Liver (tissue), 7 donors: ENCODE measurements at regions not wholly inside any gene's neighbourhood (a gene's known extent, or its start where the extent isn't known, plus 50 kb on each side); places are given as distances from the start of the nearest gene placed in this dataset.

ENCODE experiments used
- DNase-seq: peaks from one replicate; pipeline ENCODE4 v3.0.0-alpha.2; 2017; ENCODE audit warnings: low spot score
- H3K27ac ChIP-seq, 2 donors: one replicate each; pipeline ENCODE4 v1.7.0; 2013; ENCODE audit warnings: inconsistent platforms in 2 of 2, low read length in 2 of 2, control low read depth in 1 of 2, low read depth in 1 of 2, mild to moderate bottlenecking in 1 of 2
- H3K27me3 ChIP-seq, 4 donors: one replicate each; pipeline versions ENCODE4 v1.6.1 to v1.7.0; 2013; ENCODE audit warnings: low read length in 3 of 4, inconsistent platforms in 1 of 4, mild to moderate bottlenecking in 1 of 4, moderate library complexity in 1 of 4; ENCODE audit not compliant: control insufficient read depth in 4 of 4, insufficient read depth in 4 of 4
- H3K36me3 ChIP-seq, 4 donors: one replicate each; pipeline versions ENCODE4 v1.6.1 to v1.7.0; 2013; ENCODE audit warnings: low read length in 3 of 4, mild to moderate bottlenecking in 3 of 4, low read depth in 1 of 4, moderate library complexity in 1 of 4; ENCODE audit not compliant: control insufficient read depth in 4 of 4, insufficient read depth in 3 of 4
- H3K4me1 ChIP-seq, 4 donors: one replicate each; pipeline versions ENCODE4 v1.6.1 to v1.7.0; 2013; ENCODE audit warnings: low read length in 3 of 4, mild to moderate bottlenecking in 3 of 4, moderate library complexity in 1 of 4; ENCODE audit not compliant: control insufficient read depth in 4 of 4, insufficient read depth in 4 of 4
- H3K4me3 ChIP-seq, 3 donors: one replicate each; pipeline versions ENCODE4 v1.6.1 to v1.7.0; 2013; ENCODE audit warnings: low read length in 3 of 3, control low read depth in 1 of 3, low read depth in 1 of 3, mild to moderate bottlenecking in 1 of 3
- H3K9ac ChIP-seq, 2 donors: one replicate each; pipeline ENCODE4 v1.7.0; 2013; ENCODE audit warnings: low read length in 2 of 2, mild to moderate bottlenecking in 2 of 2, moderate library complexity in 2 of 2, control low read depth in 1 of 2, low read depth in 1 of 2
- H3K9me3 ChIP-seq, 4 donors: one replicate each; pipeline versions ENCODE4 v1.6.1 to v1.7.0; 2013; ENCODE audit warnings: low read length in 3 of 4; ENCODE audit not compliant: control insufficient read depth in 4 of 4
- EGR1 ChIP-seq, 2 donors: IDR thresholded peaks; 2 replicates each; pipeline ENCODE4 v1.6.1; 2016 to 2018; ENCODE audit warnings: antibody characterized with exemption in 2 of 2, low read depth in 2 of 2
- FOXA1 ChIP-seq: IDR thresholded peaks from 2 replicates; pipeline ENCODE4 v1.6.1; 2016; ENCODE audit warnings: antibody characterized with exemption
- GABPA ChIP-seq, 2 donors: IDR thresholded peaks in 1 of 2; conservative IDR thresholded peaks in 1 of 2; 2 replicates each; pipeline ENCODE4 v1.6.1; 2016; ENCODE audit warnings: antibody characterized with exemption in 2 of 2, mild to moderate bottlenecking in 1 of 2, moderate library complexity in 1 of 2
- HNF4A ChIP-seq, 2 donors: conservative IDR thresholded peaks; 2 replicates each; pipeline ENCODE4 v1.6.1; 2016; ENCODE audit warnings: antibody characterized with exemption in 2 of 2, mild to moderate bottlenecking in 2 of 2
- HNF4G ChIP-seq: IDR thresholded peaks from 2 replicates; pipeline ENCODE4 v1.6.1; 2016; ENCODE audit warnings: antibody characterized with exemption
- JUND ChIP-seq, 2 donors: IDR thresholded peaks; 2 replicates each; pipeline ENCODE4 v1.6.1; 2016; ENCODE audit warnings: antibody characterized with exemption in 2 of 2
- RAD21 ChIP-seq, 2 donors: IDR thresholded peaks; 2 replicates each; pipeline ENCODE4 v1.6.1; 2016; ENCODE audit warnings: antibody characterized with exemption in 2 of 2, mild to moderate bottlenecking in 2 of 2
- SP1 ChIP-seq: IDR thresholded peaks from 2 replicates; pipeline ENCODE4 v1.6.1; 2018; ENCODE audit warnings: antibody characterized with exemption, mild to moderate bottlenecking
- TAF1 ChIP-seq: conservative IDR thresholded peaks from 2 replicates; pipeline ENCODE4 v1.6.1; 2016; ENCODE audit warnings: antibody characterized with exemption, mild to moderate bottlenecking
- YY1 ChIP-seq: IDR thresholded peaks from 2 replicates; pipeline ENCODE4 v1.6.1; 2016; ENCODE audit warnings: antibody characterized with exemption, mild to moderate bottlenecking
- whole genome bisulfite sequencing: extraction: QIAGEN DNeasy Blood & Tissue Kit; methylation state at CpG from one replicate; pipeline ENCODE4 v1.1.7; 2013; 5-methylcytosine and 5-hydroxymethylcytosine counted together
- TF ChIP-seq, protein P1 (sequence below): IDR thresholded peaks from 2 replicates; pipeline ENCODE4 v1.6.1; 2016; ENCODE audit warnings: antibody characterized with exemption, mild to moderate bottlenecking
- TF ChIP-seq, protein P2 (sequence below): IDR thresholded peaks from 2 replicates; pipeline ENCODE4 v1.6.1; 2016; ENCODE audit warnings: antibody characterized with exemption
- TF ChIP-seq, protein P3 (sequence below): IDR thresholded peaks from 2 replicates; pipeline ENCODE4 v1.6.1; 2016; ENCODE audit warnings: antibody characterized with exemption
- donor health status: healthy.
- donor health status: healthy.
- donor health status: healthy.
- donor health status: healthy.

DNA sequence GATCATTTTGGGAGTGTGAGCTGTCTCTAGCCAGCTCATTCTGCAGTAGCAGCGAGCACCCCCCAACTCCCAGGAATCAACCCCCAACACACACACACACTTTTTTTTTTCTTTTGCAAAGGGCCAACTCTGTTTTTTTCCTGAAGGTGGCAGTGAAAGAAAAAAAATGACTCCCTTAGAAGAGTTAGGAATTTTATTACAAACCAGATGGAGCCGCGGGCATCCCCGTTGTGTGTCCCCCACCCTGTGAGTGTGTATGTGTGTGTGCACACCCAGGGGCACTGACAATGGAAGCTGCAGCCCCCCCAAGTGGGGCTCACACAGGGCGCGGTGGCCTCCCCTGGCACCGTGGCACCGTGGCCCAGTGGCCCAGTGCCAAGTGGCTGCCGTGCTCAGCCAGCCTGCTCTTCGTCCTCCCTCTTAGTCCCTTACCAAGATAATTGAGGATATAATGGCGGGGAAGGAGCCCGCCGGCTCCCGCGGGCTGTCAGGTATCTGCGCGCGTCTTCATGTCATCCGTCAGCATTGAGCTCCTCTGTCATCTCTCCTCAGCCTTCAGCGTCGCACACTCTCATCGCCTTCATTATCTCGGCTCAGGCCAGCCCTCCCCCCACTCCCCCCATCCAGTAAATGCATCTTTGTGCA is 314.1 kb downstream of the ZNF536 start:
- WGBS: 76% methylated on average over 23 of the region's 23 CpGs
- Histone ChIP-seq H3K9me3 (no peaks in the 10 kb centered on the region), H3K4me1 (no peaks in the 10 kb centered on the region), H3K4me3 (no peak overlapping the region), H3K9ac (no peak overlapping the region), H3K36me3 (no peaks in the 10 kb centered on the region), H3K27ac (no peak overlapping the region), H3K27me3 (peaks cover 0 to 8% (median 2%) of the 10 kb centered on the region in 4 donors)
- no peak for DNase-seq
- TF ChIP-seq HNF4A (conservative IDR thresholded peaks at IDR 0.05) (no peak), RAD21 (IDR thresholded peaks at IDR 0.05) (peak in 1 of 2 donors; percentile 6)

DNA sequence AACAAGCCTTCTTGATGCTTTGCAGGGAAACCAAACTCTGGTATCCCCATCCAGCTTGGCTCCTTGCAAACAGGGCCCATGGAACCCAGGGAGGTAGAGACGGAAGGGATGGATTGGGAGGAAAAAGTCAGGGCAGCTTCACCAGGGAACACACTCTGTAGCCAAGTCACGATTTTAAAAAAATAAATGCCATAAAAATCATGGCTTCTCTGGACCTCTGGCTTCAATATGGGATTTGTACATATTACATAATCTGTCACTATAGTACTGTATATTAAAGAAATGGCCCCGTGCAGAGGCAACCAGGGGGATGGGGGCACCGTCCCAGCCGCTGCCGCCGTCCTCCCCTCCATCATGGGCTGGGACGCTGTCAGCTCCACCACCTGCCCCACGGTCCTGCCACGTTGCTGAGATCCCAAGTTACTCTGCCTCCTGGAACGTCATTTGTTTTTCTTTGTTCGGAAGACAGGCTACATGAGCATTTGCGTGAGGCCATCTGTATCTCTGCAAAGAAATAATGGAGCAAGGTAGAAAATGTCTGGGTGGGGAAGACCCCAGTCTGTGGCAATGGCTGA is 313.3 kb downstream of the ZNF536 start:
- no peaks in the 10 kb centered on the region for H3K9me3 ChIP-seq
- no peak for DNase-seq

DNA sequence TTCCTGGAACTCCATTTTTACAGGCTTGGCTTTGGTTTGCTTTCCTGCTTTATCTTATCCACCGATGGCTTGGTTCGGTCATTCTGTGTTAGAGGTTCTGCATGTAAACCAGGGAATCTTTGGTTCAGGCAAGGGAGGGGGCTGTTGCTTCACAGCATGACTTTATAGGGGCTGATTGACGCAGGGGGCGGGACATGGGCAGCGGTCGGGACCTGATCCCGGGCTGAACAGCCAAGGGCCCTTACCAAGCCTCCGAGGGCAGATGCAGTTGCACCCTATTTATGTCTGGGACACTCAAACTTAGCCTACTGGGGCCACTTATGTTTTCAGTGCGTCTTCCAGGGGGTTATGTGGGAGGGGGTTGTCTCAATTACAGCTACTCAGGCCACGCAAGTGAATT is 312.4 kb downstream of the ZNF536 start:
- no peaks in the 10 kb centered on the region for H3K9me3 ChIP-seq
- no peak overlapping the region for H3K4me3 ChIP-seq
- 62% methylated on average over 10 of the region's 10 CpGs for WGBS
- TF ChIP-seq JUND (IDR thresholded peaks at IDR 0.05) (no peak), FOXA1 (no peak), YY1 (no peak), HNF4G (no peak), TAF1 (no peak)
- TF ChIP-seq, protein P1, sequence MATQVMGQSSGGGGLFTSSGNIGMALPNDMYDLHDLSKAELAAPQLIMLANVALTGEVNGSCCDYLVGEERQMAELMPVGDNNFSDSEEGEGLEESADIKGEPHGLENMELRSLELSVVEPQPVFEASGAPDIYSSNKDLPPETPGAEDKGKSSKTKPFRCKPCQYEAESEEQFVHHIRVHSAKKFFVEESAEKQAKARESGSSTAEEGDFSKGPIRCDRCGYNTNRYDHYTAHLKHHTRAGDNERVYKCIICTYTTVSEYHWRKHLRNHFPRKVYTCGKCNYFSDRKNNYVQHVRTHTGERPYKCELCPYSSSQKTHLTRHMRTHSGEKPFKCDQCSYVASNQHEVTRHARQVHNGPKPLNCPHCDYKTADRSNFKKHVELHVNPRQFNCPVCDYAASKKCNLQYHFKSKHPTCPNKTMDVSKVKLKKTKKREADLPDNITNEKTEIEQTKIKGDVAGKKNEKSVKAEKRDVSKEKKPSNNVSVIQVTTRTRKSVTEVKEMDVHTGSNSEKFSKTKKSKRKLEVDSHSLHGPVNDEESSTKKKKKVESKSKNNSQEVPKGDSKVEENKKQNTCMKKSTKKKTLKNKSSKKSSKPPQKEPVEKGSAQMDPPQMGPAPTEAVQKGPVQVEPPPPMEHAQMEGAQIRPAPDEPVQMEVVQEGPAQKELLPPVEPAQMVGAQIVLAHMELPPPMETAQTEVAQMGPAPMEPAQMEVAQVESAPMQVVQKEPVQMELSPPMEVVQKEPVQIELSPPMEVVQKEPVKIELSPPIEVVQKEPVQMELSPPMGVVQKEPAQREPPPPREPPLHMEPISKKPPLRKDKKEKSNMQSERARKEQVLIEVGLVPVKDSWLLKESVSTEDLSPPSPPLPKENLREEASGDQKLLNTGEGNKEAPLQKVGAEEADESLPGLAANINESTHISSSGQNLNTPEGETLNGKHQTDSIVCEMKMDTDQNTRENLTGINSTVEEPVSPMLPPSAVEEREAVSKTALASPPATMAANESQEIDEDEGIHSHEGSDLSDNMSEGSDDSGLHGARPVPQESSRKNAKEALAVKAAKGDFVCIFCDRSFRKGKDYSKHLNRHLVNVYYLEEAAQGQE: no peak
- no peak overlapping the region for H3K27ac ChIP-seq
- H3K36me3 ChIP-seq: no peaks in the 10 kb centered on the region
- no peaks in the 10 kb centered on the region for H3K4me1 ChIP-seq
- DNase-seq: no peak
- peaks cover 0 to 4% (median 0%) of the 10 kb centered on the region in 4 donors for H3K27me3 ChIP-seq
- no peak overlapping the region for H3K9ac ChIP-seq

More for the DNA sequence above, 313.3 kb downstream of the ZNF536 start:
- Histone ChIP-seq H3K27me3 (peaks cover 0 to 6% (median 2%) of the 10 kb centered on the region in 4 donors), H3K4me1 (no peaks in the 10 kb centered on the region), H3K27ac (no peak overlapping the region), H3K9ac (no peak overlapping the region), H3K36me3 (no peaks in the 10 kb centered on the region), H3K4me3 (no peak overlapping the region)
- 71% methylated on average over 13 of the region's 13 CpGs for WGBS
- TF ChIP-seq, protein P2, sequence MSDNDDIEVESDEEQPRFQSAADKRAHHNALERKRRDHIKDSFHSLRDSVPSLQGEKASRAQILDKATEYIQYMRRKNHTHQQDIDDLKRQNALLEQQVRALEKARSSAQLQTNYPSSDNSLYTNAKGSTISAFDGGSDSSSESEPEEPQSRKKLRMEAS: no peak
- TF ChIP-seq JUND (IDR thresholded peaks at IDR 0.05) (no peak), EGR1 (IDR thresholded peaks at IDR 0.05; ENCODE audit: low read depth in 2 of 2) (no peak), RAD21 (IDR thresholded peaks at IDR 0.05) (no peak), SP1 (no peak), GABPA (IDR thresholded peaks at IDR 0.05 in 1 of 2, conservative IDR thresholded peaks at IDR 0.05 in 1 of 2) (no peak), TAF1 (no peak), HNF4A (conservative IDR thresholded peaks at IDR 0.05) (no peak)
- TF ChIP-seq, protein P3, sequence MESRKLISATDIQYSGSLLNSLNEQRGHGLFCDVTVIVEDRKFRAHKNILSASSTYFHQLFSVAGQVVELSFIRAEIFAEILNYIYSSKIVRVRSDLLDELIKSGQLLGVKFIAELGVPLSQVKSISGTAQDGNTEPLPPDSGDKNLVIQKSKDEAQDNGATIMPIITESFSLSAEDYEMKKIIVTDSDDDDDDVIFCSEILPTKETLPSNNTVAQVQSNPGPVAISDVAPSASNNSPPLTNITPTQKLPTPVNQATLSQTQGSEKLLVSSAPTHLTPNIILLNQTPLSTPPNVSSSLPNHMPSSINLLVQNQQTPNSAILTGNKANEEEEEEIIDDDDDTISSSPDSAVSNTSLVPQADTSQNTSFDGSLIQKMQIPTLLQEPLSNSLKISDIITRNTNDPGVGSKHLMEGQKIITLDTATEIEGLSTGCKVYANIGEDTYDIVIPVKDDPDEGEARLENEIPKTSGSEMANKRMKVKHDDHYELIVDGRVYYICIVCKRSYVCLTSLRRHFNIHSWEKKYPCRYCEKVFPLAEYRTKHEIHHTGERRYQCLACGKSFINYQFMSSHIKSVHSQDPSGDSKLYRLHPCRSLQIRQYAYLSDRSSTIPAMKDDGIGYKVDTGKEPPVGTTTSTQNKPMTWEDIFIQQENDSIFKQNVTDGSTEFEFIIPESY: no peak
